ENCODE measurements at regions not wholly inside any gene's neighbourhood (a gene's known extent, or its start where the extent isn't known, plus 50 kb on each side); places are given as distances from the start of the nearest gene placed in this dataset.

- Histone ChIP-seq H3K4me2 (ENCODE audit: low read length) (no peak overlapping the region), H3K9me3 (ENCODE audit: insufficient read depth, low read depth, low read length) (no peaks in the 10 kb centered on the region)
Observed at GRCh38 chr20:7399575-7399974, 540.7 kb downstream of the HAO1 start.

GRCh38 chr20:7406671-7407070 is 533.6 kb downstream of the HAO1 start:
- Histone ChIP-seq H3K79me1 (ENCODE audit: low read length) (no peaks in the 10 kb centered on the region), H3K4ac (ENCODE audit: low read depth, low read length) (no peak overlapping the region), H2BK5ac (ENCODE audit: low read depth, low read length, poor library complexity) (no peak overlapping the region), H4K91ac (ENCODE audit: low read depth, low read length) (no peak overlapping the region), H3K9me3 (ENCODE audit: insufficient read depth, low read depth, low read length) (no peaks in the 10 kb centered on the region), H3K79me2 (ENCODE audit: control insufficient read depth, insufficient read depth, low read length, poor library complexity) (no peaks in the 10 kb centered on the region), H2AK5ac (ENCODE audit: low read length) (no peak overlapping the region), H3K9ac (ENCODE audit: low read length) (no peak overlapping the region), H3K36me3 (ENCODE audit: control insufficient read depth in 1 of 2, insufficient read depth in 2 of 2, low read length in 2 of 2) (no peaks in the 10 kb centered on the region), H4K8ac (ENCODE audit: low read depth, low read length) (no peak overlapping the region), H3K27me3 (ENCODE audit: insufficient read depth, low read length) (no peaks in the 10 kb centered on the region), H3K23ac (ENCODE audit: low read length) (no peak overlapping the region), H3K18ac (ENCODE audit: low read length) (no peak overlapping the region), H3K4me3 (ENCODE audit: low read depth, low read length) (no peak overlapping the region), H3K4me2 (ENCODE audit: low read length) (no peak overlapping the region), H2BK120ac (ENCODE audit: insufficient read depth, low read length, poor library complexity) (no peak overlapping the region), H3K14ac (ENCODE audit: low read length) (no peak overlapping the region), H2AFZ (ENCODE audit: insufficient read depth, low read length, poor library complexity) (no peak overlapping the region), H3K27ac (ENCODE audit: low read depth, low read length) (no peak overlapping the region), H2BK12ac (ENCODE audit: low read length) (no peak overlapping the region), H3K4me1 (ENCODE audit: control insufficient read depth in 1 of 2, insufficient read depth in 2 of 2, low read length in 2 of 2) (no peaks in the 10 kb centered on the region), H4K12ac (ENCODE audit: low read depth, low read length) (no peak overlapping the region)
- WGBS (ENCODE audit: extremely low coverage, insufficient coverage, insufficient read length) = no CpG with 5 or more reads among the region's 1 CpG
- no peak for DNase-seq

More at GRCh38 chr20:7399575-7399974, 540.7 kb downstream of the HAO1 start:
- Histone ChIP-seq H3K4me1 (ENCODE audit: control insufficient read depth in 1 of 2, insufficient read depth in 2 of 2, low read length in 2 of 2) (no peaks in the 10 kb centered on the region), H2BK12ac (ENCODE audit: low read length) (no peak overlapping the region), H3K23ac (ENCODE audit: low read length) (no peak overlapping the region), H3K27me3 (ENCODE audit: insufficient read depth, low read length) (no peaks in the 10 kb centered on the region), H3K79me1 (ENCODE audit: low read length) (no peaks in the 10 kb centered on the region), H3K4ac (ENCODE audit: low read depth, low read length) (no peak overlapping the region), H4K91ac (ENCODE audit: low read depth, low read length) (no peak overlapping the region), H3K14ac (ENCODE audit: low read length) (no peak overlapping the region), H2BK5ac (ENCODE audit: low read depth, low read length, poor library complexity) (no peak overlapping the region), H2BK120ac (ENCODE audit: insufficient read depth, low read length, poor library complexity) (no peak overlapping the region), H3K18ac (ENCODE audit: low read length) (no peak overlapping the region), H2AFZ (ENCODE audit: insufficient read depth, low read length, poor library complexity) (no peak overlapping the region), H3K79me2 (ENCODE audit: control insufficient read depth, insufficient read depth, low read length, poor library complexity) (no peaks in the 10 kb centered on the region), H3K27ac (ENCODE audit: low read depth, low read length) (no peak overlapping the region), H3K9ac (ENCODE audit: low read length) (no peak overlapping the region), H3K36me3 (ENCODE audit: control insufficient read depth in 1 of 2, insufficient read depth in 2 of 2, low read length in 2 of 2) (no peaks in the 10 kb centered on the region), H3K4me3 (ENCODE audit: low read depth, low read length) (no peak overlapping the region), H4K8ac (ENCODE audit: low read depth, low read length) (no peak overlapping the region), H2AK5ac (ENCODE audit: low read length) (no peak overlapping the region), H4K12ac (ENCODE audit: low read depth, low read length) (no peak overlapping the region)
- DNase-seq = no peak
- no CpG with 5 or more reads among the region's 3 CpGs for WGBS (ENCODE audit: extremely low coverage, insufficient coverage, insufficient read length)

DNA sequence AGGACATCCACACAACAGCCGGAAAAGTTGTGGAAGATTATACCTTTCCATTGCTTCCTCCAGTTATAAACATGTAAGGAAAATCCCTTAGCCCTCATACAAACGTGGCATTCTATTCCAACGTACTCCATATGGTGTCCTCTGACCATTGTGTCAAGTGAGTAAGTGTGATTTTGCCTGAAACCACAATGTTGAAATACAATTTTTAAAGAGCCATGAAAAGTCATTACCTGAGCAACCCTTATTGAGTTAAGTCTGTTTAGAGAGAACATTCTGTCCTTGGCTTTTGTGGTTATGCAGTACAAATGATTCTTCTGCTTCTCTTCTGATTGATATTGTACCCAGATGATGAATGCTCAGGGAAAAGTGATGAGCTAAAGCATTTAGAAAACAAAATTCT is 530.1 kb downstream of the HAO1 start:
- no peaks in the 10 kb centered on the region for H3K27me3 ChIP-seq (ENCODE audit: insufficient read depth, low read length)
- no peak overlapping the region for H3K18ac ChIP-seq (ENCODE audit: low read length)
- H3K27ac ChIP-seq (ENCODE audit: low read depth, low read length) = no peak overlapping the region
- H3K9me3 ChIP-seq (ENCODE audit: insufficient read depth, low read depth, low read length) = no peaks in the 10 kb centered on the region
- H3K4me3 ChIP-seq (ENCODE audit: low read depth, low read length) = no peak overlapping the region
- no peak overlapping the region for H2BK5ac ChIP-seq (ENCODE audit: low read depth, low read length, poor library complexity)
- no peak overlapping the region for H2AK5ac ChIP-seq (ENCODE audit: low read length)
- no peak overlapping the region for H4K91ac ChIP-seq (ENCODE audit: low read depth, low read length)
- no peak overlapping the region for H2AFZ ChIP-seq (ENCODE audit: insufficient read depth, low read length, poor library complexity)
- H2BK120ac ChIP-seq (ENCODE audit: insufficient read depth, low read length, poor library complexity) = no peak overlapping the region
- H4K12ac ChIP-seq (ENCODE audit: low read depth, low read length) = no peak overlapping the region
- H3K4me1 ChIP-seq (ENCODE audit: control insufficient read depth in 1 of 2, insufficient read depth in 2 of 2, low read length in 2 of 2) = no peaks in the 10 kb centered on the region
- WGBS (ENCODE audit: extremely low coverage, insufficient coverage, insufficient read length) = no CpG with 5 or more reads among the region's 3 CpGs
- no peak overlapping the region for H3K4ac ChIP-seq (ENCODE audit: low read depth, low read length)
- no peak overlapping the region for H2BK12ac ChIP-seq (ENCODE audit: low read length)
- H3K14ac ChIP-seq (ENCODE audit: low read length) = no peak overlapping the region
- no peaks in the 10 kb centered on the region for H3K79me1 ChIP-seq (ENCODE audit: low read length)
- no peak overlapping the region for H4K8ac ChIP-seq (ENCODE audit: low read depth, low read length)
- no peak for DNase-seq
- no peaks in the 10 kb centered on the region for H3K36me3 ChIP-seq (ENCODE audit: control insufficient read depth in 1 of 2, insufficient read depth in 2 of 2, low read length in 2 of 2)
- no peak overlapping the region for H3K23ac ChIP-seq (ENCODE audit: low read length)
- no peak overlapping the region for H3K4me2 ChIP-seq (ENCODE audit: low read length)
- no peaks in the 10 kb centered on the region for H3K79me2 ChIP-seq (ENCODE audit: control insufficient read depth, insufficient read depth, low read length, poor library complexity)
- no peak overlapping the region for H3K9ac ChIP-seq (ENCODE audit: low read length)

- no peaks in the 10 kb centered on the region for H3K79me2 ChIP-seq (ENCODE audit: control insufficient read depth, insufficient read depth, low read length, poor library complexity)
- no peak overlapping the region for H3K18ac ChIP-seq (ENCODE audit: low read length)
- no peak overlapping the region for H3K14ac ChIP-seq (ENCODE audit: low read length)
- no peak overlapping the region for H3K4me2 ChIP-seq (ENCODE audit: low read length)
- H3K4me1 ChIP-seq (ENCODE audit: control insufficient read depth in 1 of 2, insufficient read depth in 2 of 2, low read length in 2 of 2) = no peaks in the 10 kb centered on the region
- no peak overlapping the region for H4K12ac ChIP-seq (ENCODE audit: low read depth, low read length)
- H4K8ac ChIP-seq (ENCODE audit: low read depth, low read length) = no peak overlapping the region
- no peak overlapping the region for H2AK5ac ChIP-seq (ENCODE audit: low read length)
- H3K27me3 ChIP-seq (ENCODE audit: insufficient read depth, low read length) = no peaks in the 10 kb centered on the region
- H2BK120ac ChIP-seq (ENCODE audit: insufficient read depth, low read length, poor library complexity) = no peak overlapping the region
- no peaks in the 10 kb centered on the region for H3K36me3 ChIP-seq (ENCODE audit: control insufficient read depth in 1 of 2, insufficient read depth in 2 of 2, low read length in 2 of 2)
- H3K79me1 ChIP-seq (ENCODE audit: low read length) = no peaks in the 10 kb centered on the region
- H3K4ac ChIP-seq (ENCODE audit: low read depth, low read length) = no peak overlapping the region
- no peak overlapping the region for H2BK5ac ChIP-seq (ENCODE audit: low read depth, low read length, poor library complexity)
- no peak overlapping the region for H3K27ac ChIP-seq (ENCODE audit: low read depth, low read length)
- WGBS (ENCODE audit: extremely low coverage, insufficient coverage, insufficient read length) = no CpG with 5 or more reads among the region's 5 CpGs
- no peak overlapping the region for H3K23ac ChIP-seq (ENCODE audit: low read length)
- no peak overlapping the region for H2BK12ac ChIP-seq (ENCODE audit: low read length)
- no peak for DNase-seq
- H2AFZ ChIP-seq (ENCODE audit: insufficient read depth, low read length, poor library complexity) = no peak overlapping the region
- no peaks in the 10 kb centered on the region for H3K9me3 ChIP-seq (ENCODE audit: insufficient read depth, low read depth, low read length)
- H3K9ac ChIP-seq (ENCODE audit: low read length) = no peak overlapping the region
- H4K91ac ChIP-seq (ENCODE audit: low read depth, low read length) = no peak overlapping the region
- no peak overlapping the region for H3K4me3 ChIP-seq (ENCODE audit: low read depth, low read length)
Observed at GRCh38 chr20:7411075-7411474, 529.2 kb downstream of the HAO1 start.

Measured in trophoblast cell (in vitro differentiated cells and primary cell).